HG02885 (cell line): ENCODE measurements at regions not wholly inside any gene's neighbourhood (a gene's known extent, or its start where the extent isn't known, plus 50 kb on each side); places are given as distances from the start of the nearest gene placed in this dataset.

Experiments
- ATAC-seq: cut with Tn5 transposase; IDR thresholded peaks from one replicate; pipeline ENCODE4 v1.9.1; 2021; ENCODE audit warnings: mild to moderate bottlenecking; ENCODE audit not compliant: unreplicated experiment, poor library complexity

DNA sequence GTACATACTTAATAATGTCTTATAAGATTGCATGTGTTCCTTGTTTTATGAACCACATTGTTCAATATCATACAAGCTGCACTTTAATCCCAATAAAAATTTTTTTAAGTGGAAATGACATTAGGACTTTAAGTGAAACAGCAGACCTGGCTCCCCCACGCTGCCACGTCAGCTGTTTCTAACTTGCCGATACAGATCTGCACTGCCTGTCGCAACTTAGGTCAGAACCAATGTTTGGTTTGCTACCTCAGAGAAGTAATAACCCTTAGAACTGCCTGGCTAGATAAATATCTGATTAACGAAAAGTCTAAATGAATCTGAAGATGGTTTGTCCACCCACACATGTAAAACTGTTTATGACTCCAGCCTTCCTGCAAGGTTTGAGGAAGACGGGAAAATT lies 327.5 kb upstream of the DACH1 start:
- ATAC-seq = no peak

DNA sequence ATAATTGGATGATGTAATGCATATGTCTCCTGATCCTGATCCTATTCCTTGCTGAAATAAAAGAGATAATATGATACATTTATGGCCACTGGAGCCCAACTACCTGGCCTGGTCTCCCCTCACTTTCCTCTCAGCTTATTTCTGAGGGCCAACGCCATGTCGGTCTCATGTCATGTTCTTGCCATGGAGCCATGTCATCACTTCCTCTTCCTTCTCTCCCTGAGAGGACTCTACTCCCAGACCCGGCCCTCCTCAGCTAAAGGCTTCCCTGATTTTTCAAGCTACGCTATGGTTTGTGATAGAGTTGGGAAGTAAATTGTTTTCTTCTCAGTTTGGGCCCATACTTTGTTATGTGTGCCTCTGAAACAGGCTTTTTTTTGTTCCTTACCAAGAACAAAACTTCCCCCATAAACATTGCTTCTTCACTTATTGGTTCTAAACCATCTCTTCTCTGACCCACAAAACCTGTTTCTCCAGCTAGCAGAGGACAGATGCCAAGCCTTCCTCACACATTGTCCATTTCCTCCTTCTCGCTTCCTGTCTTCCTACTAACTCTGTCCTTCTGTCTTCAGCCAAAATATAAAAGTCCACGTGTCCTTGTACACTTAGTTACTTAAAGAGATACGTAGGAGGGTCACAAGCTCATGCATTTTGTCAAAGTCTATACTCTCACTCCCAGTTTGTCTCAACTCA lies 319.9 kb upstream of the DACH1 start:
- ATAC-seq = no peak

DNA sequence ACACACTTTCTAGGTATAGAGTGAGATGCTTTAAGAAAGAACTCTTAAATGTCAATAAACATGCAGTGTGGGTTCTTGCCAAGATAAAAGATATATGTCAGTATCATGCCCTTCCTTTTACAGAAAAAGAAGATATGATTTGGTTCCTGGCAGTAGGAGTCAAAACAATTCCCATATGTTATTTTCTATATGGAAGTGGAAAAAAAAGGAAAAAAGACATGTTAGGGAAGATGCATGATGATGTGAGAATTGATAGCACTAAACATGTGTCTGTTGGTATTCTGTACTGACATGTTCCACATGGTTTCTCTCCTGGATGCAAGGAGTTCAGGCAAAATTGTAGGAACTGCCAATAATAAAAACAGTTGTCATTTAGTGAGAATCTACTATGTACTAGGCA lies 318.8 kb upstream of the DACH1 start:
- no peak for ATAC-seq

DNA sequence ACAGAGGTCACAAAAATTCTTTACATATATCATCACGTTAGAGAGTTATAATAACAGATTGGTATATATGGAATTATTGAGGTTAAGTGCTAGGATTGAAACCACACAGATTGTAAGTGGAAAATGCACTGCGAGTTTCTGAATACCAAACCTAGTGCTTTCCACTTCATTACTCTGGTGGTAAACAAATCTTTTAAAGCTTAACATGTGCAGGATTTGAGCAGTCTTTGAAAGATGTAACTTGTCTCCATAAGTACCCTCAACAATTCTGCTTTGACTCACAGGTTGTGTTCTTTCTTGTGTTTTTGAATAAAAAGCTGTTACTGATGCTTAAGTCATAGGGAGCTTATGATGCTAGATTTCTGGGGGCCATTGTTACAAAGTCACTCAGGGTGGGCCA lies 314.7 kb upstream of the DACH1 start:
- ATAC-seq = no peak

DNA sequence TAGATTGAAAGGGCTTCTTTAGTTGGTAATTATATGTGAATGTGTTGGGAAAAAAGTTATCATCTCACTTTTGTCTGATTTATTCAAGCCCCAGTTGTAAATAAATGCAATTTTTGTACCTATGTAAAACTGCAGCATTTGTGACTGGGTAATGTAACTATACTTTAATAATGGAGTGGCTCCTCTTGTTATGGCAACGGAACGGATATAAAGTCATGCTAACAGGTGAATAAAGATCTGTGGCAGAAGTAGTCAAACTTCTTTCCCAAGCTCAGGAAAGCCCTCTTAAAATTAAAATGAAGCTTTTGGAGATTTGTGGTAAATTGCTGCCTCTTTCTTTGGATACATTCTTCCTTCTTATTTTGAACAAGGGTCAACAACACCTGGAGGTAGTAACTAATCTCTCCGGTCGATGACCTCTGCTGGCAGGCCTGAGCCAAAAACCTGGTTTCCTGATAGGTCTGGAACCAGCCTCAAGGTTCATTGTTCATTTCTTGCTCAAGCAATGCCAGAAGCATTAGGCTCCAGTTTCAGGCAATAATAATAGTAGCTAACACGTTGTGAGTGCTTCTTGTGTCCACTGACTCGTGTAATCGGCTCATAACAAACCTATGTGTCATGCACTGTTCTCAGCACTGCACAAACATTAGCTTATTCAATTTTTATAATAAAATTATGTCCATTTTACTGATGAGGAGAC lies 313.4 kb upstream of the DACH1 start:
- no peak for ATAC-seq

DNA sequence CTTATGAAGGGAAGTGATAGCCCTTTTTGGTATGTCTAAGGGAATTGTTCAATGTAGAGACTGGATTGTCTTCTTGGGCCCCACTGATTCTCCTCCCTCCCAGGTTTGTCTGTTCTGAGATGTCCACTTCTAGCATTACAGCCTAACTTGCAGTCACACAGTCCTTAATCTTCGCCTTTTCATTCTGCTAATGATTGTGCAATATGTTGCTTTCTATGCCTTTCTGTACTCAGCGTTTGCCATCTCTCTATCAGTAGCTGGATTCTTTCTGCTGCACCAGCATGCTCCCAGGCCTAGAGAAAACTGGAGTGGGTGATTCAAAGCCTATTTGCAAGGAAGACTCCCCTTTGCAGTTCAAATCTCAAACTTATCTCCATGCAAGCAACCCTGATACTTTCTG lies 307.5 kb upstream of the DACH1 start:
- no peak for ATAC-seq

DNA sequence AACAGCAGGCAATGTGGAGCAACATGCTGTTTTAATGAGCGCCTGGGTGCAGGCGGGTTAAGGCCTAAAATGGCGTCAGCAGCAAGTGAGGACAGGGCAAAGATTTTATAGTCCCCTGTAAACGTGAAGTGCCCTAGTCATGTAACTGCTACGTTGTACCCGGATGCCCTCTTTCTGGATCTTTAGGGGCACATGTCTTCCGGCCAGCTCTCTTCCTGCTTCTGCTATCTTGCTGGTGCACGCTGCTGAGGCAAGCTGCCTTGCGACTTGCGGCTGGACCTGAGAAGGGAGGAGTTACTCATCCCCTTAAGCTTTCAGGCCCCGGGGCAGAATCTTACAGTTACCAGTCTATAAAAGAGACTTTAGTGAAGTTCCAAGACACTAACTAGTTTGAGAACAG lies 303.6 kb upstream of the DACH1 start:
- no peak for ATAC-seq

DNA sequence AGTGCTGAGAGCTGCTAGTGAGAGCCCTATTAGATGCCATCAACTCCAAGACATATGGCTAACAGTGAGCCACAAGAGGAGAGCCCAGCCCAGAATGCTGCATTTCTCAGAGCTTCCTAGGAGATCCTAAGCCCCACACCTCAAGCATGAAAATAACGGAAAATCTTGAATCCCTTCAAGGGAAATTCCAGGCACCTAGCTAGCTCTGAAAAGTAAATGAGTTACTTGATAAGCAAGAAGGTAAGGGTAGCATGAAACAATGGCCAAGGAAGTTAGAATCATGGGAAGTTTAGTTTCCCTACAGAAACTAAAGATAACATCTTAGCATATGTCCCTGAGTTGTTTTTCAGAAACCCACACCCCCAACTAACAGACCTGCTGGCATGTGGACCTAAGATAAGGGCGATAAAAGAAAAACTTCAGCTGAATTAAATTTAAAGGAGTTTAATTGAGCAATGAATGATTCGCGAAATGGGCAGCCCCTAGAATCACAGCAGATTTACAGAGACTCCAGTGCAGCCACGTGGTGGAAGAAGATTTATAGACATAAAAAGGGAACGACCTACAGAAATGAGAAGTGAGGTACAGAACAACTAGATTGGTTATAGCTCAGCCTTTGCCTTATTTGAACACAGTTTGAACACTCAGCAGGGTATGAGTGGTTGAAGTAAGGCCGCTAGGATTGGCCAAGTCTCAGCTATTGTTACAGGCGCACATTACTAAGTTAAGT lies 301.3 kb upstream of the DACH1 start:
- ATAC-seq = no peak

DNA sequence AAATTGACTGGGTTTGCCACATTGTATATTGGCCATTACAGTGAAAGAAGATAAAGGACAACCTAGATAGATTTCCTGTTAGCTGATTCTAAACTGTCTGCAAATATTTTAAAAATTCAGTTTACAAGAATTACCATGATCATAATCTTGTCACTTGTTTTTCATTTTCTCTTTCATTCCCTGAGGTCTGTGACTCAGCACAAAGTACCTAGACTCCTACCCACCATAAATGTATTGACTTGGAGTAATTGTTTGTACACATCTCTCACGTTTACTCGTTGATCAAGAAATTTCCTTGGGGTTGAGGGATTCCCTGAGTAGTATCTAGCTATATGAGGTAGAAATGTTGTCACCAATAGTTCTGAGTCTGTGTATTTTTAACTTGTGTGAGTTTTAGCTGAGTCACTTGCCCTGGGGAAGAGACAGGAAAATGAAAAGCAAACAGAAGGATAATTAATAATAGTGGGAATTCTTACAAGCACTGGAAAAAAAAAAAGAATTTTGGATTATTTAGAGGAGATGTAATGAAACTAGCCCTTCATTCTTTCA lies 299.2 kb upstream of the DACH1 start:
- ATAC-seq = no peak

DNA sequence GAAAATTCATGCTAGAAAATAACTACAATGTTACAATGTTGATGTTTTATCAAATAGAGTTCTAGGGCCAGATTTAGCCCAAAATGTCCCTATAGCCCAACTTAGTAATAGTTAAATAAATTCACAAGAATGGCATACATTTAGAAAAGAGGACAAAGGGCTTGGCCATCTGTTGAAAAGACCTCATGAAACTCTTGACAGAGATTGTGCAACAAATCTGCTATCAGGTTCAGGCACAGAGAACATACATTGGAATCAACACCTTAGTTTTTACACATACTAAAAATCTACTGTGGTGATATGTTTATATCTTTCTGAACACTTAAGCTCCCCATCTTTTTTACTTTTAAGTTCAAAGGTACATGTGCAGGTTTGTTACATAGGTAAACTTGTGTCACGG lies 298.3 kb upstream of the DACH1 start:
- ATAC-seq = no peak

DNA sequence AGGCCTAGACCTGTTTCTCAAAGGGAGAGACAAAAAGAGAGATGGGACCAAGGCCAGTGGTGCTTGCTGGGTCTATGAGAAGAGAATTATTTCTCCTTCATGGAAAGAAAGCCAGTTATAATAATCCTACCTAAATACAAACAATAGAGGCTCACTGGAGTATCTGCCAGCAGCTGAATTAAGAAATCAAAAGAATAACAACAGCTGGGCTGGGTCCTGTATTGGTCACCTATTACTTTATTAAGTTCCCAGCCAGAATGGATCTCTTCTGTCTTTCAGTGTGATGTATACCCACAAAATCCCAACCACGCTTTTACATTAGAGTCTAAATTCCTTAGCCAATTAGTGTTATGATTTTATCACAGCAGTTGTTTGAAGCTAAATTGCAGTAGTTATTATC lies 297.8 kb upstream of the DACH1 start:
- no peak for ATAC-seq

DNA sequence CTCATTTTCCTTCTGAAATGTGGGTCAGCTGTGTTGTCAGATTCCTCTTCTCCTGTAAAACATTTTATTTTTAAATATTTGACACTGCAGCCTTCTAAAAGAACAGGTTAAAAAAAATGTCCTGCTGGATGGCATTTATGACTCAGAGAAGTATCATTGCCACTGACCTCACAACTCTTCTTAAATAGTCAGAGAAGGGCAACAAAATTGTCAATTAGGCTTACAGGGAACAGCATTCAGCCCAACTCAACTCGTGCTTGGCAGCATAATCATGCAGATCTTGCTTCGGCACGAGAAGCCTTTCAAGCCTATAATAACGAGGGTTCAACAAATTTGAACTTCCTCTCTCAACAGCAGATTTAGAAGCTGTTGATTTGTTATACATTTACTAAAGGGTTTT lies 296.7 kb upstream of the DACH1 start:
- no peak for ATAC-seq

DNA sequence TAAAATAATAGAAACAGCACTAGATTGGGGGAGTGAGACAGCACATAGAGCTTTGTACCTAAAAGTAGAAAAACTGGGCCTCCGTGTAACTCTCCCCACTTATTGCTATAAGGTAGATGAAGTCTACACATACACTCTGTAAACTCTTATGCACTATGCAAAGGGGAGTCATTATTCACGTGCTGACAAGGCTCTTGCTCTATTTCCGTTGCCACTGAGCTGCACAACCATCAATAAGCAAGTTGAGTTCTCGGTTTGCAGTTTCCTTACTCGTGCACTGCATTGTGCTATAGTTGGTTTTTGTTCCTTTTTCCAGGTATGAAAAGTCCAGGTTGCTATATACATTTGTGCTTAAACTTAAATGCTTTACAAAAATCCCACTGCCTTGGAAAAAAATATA lies 294.0 kb upstream of the DACH1 start:
- ATAC-seq = no peak

DNA sequence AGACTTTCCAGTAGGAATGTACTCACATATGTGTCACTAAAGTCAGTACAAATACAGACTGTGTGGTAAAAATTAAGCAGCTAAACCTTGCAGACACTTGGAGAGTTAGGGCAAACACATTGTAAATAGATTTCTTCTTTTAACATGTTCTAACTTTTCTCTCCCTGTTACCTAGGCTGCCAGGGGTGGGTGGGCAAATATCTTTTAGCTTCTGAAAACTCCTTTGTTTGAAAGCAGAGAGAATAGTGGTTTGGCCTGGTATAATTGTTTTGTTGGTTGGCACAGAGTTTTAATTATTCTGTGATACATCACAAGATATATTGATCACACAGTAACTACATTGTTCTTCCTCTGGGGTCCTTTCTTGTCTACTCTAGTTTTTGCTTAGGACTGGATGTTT lies 289.8 kb upstream of the DACH1 start:
- ATAC-seq = no peak

DNA sequence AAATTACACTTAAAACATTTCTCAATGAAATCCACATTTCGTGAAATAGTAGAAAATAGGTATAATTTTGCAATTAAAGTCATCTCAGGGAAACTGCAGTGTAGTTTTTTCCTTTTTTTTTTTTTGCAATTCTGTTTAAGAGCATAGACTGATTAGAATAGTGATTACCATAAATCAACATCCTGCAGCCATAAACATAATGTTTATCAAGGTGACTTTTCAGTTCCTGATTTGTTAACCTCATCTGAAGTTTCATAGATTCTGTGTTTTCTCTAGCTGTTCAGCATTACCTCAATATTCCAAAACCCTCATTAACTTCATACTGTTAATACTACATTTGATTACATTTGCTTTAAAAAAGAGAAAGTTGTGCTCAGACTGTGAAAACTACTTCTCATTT lies 286.3 kb upstream of the DACH1 start:
- no peak for ATAC-seq

DNA sequence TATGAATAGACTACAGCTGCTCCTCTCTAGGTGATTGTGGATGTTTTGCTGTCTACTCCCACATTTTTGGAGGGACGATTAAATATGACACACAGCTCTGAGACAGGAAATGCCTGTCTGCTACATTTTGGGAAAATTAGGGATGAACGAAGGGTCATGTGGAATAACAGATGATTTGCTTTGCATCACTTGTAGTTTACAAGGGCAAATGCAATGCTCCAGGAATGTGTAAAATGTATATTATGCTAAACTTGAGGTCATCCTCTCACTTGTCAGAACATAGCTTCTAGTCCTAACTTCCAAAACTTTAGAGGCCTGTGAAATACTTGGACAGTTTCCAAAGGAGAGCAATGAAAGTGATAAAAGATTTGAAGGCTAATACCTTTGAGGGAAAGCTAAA lies 284.2 kb upstream of the DACH1 start:
- no peak for ATAC-seq

DNA sequence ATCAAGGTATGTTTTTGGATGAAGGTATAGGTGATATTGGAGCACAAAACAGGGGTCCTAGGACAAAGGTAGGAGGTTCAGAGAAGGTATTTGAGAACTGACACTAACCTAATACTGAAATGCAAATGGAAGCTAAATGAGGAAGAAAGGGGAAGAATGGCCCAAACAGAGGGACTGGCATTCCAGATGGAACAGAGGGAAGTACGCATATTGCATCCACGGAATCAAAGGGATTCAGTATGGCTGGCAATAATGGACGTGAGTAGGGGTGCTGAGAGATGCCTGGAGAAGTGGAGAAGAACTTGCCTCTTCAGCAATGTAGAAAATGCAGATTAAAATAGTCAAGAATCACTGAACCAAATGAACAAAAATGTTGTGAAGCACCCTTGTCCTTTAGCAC lies 283.5 kb upstream of the DACH1 start:
- no peak for ATAC-seq

DNA sequence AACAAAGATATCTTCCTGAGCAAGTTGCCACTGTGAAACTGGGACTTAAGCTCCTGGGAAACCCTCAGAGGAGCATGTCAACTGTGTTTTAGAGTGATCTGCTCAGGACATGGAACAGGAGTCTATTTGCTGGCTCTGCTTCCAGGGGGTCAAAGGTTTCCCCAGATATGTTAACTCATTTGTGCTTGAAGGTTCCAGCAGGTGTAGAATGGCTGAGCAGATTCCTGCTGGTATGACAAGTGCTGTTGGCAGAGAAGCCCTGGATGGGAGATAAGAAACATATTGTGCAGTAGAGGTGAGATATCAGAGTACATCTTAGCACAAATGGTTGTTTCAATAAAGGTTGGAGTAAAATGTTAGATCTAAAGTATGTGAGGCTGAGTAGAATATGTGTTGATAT lies 282.7 kb upstream of the DACH1 start:
- ATAC-seq = no peak

DNA sequence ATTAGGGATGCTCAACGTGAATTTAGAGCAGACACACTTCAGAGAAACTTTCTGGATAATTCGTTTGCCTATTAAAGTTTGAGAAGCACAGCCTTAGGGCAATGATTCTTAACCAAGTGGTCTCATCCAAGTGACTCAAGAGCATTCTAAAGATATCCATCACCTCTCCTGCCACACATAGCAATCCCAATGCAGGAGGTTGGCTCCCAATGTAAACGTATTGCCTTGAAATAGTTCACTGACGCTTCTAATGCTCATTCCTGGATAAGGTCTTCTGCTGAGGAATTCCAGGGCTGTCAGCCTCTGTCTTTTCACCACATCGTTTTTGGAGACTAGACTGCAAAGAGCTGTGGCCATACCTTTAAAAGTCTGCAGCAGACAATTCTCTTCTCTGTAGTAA lies 279.8 kb upstream of the DACH1 start:
- no peak for ATAC-seq

DNA sequence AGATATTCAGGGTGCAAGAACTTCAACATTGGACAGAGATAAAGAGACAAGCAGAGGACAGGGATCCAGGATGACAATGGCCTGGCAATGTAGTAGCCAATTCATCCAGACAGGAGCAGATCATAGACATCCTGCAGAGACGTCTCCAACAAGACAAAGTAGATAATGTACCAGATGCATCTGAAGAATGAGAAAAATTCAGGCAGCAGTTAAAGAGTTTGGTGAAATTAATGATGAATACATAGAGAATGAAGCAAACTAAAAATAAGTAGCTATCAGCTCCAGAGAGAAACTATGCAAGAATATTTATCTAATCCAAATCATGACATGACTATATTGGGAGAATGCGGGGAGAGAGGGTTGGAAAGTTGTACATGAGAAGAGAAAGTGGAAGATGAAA lies 278.4 kb upstream of the DACH1 start:
- ATAC-seq = no peak

DNA sequence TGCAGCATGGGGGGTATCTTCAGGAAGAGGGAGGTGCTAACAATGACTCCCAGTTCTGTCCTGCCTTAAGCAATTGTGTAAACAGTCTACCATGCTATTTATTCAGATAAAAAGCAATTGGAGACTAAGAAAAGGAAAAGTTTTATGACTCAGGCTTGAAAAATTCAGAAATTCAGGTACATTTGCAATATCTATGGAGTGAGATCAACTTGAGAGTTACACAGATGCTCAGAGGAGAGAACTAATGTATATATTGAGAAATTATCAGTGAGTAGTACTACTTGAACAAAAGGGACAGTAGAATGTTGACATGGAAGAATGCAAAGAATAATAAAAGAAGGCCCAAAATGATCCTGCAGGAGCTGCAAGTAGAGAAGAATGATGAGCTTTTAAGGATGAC lies 277.6 kb upstream of the DACH1 start:
- ATAC-seq = no peak
